Stimulated activated naive CD4-positive, alpha-beta T cell treated with Interleukin-2 at 50 U/mL for 16 hours (primary cell): ENCODE measurements at regions not wholly inside any gene's neighbourhood (a gene's known extent, or its start where the extent isn't known, plus 50 kb on each side); places are given as distances from the start of the nearest gene placed in this dataset.
"Not testable (repeated sequence)": the region's sequence is repeated elsewhere in the genome, so short reads cannot be mapped to it uniquely, and the experiment has no call there.

Experiments used
- DNase-seq: peaks from one replicate; lab custom pipeline; 2025; lab: John Stamatoyannopoulos, UW

DNA sequence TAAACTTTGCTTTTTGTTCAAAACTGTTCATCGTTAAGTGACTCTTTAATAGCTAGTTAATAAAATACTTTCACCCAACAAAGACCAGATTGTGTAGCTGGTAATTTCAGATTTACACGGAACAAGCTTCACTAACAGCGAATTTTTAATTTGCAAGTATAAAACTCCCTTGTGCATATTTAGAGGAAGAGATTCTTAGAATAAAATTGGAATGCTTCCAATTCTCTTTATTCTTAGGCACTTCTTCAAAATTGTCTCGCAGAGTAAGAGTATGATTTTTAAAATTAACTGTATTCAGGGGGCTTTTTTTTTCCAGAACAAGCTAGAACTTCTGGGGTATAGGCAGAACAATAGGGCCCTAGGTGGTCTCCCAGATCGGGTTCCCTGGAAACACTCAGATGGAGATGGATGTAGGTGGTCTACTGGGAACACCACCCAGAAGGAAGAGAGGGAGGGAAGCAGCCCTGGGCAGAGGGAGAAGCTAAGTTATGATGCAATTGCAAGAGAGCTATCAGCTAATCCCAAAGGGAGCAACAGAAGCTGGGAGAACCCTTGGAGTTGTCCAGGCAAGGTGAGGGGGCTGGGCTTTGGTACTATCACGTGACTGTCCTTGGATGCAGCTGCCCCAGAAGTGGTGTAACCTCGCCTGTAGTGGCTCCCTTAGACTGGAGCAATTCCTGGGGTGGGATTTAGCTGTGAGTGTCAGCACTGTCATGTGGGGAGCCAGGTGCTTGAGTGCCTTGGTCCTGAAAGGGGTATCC is 151.7 kb upstream of the ASB18 start:
- no peak for DNase-seq

GRCh38 chr2:236417150-236417549 is 152.5 kb upstream of the ACKR3 start:
- DNase-seq = no peak

DNA sequence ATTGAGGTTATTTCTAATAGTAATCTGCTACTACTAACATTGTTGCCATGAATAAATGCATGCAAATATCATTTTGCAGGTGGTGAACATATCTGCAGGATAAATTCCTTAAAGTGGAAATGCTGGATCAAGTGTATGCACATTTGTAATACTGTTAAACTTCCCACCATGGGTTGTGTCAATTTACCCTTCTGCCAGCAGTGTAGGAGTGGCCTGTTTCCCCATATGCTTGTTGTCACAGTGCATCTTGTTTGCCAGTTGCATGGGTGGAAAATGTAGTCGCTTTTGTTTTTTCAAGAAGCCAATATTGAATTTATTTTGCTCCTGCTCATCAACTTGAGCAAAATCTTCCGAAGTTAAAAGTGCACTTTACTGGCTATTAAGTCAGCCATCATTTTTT is 139.0 kb upstream of the ACKR3 start:
- no peak for DNase-seq

- DNase-seq = no peak
These were observed 135.0 kb upstream of the ACKR3 start for GRCh38 chr2:236434593-236434992.

- no peak for DNase-seq
These were observed 129.3 kb upstream of the ACKR3 start for GRCh38 chr2:236440110-236440881.

GRCh38 chr2:236444187-236444586 is 125.4 kb upstream of the ACKR3 start:
- DNase-seq = no peak

- DNase-seq = no peak
These were observed 123.9 kb upstream of the ACKR3 start for GRCh38 chr2:236445678-236446077.

DNA sequence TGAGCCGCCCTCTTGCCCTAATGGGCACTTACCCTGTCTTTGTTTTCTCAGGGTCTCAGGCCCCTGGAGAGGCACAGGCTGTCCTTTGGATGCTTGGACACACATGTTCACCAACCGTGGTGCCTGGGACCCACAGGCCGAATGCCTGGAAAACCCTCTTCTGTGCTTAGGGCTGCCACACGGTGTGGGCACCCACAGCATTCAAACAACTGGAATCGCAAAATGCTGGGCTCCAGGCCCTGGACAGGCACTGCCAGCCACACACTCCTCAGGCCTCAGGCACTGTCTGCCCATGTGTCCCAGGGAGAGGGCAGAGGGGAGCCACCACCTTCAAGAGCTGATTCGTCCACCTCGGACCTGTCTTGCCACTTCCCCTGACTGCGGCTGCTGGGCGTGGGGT is 123.1 kb upstream of the ACKR3 start:
- no peak for DNase-seq

DNA sequence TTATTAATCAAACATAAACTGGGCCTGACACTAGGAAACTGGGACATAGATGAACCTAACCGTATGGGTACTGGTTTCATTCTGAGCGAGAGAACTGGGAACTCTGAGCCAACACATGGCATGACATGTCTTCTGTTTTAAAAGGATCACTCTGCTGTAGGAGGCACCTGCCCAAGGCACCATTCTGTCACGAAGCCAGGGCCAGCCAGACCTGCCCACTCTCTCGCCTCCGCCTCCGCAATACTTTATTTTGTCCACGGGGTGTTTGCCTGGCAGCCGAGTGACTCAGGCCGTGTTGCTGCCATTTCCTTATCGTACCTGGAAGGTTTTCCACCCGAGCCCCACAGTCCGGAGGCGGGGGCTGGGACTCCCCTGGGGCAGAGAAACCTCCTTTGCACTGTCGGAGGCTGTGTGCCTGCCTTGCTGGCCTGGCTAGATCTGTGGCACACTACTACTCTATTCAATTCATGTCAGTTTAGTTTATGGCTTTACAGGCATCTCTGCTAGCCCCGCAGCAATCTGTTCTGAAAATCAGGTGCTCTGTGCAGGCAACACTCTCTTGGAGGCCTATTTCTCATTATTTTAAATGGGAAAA is 120.4 kb upstream of the ACKR3 start:
- DNase-seq = no peak

DNA sequence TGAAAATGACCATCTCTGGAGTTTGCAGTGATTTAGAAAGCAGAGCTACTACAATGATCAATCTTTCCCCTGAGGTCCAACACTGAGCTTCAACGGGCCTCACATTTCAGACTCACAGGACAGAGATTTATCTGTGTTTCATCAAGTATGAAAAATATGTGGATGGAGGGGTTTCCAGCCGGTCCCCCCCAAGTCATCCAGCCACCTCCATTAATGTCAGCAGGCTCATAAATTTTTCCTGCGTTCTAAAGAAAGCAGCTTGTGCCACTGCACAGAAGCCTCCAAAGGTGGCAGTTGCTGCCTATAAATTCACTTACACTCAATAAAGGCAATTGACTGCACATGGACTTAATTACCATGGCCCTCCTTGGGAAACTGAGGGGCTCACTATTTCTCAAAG is 117.4 kb upstream of the ACKR3 start:
- no peak for DNase-seq

DNA sequence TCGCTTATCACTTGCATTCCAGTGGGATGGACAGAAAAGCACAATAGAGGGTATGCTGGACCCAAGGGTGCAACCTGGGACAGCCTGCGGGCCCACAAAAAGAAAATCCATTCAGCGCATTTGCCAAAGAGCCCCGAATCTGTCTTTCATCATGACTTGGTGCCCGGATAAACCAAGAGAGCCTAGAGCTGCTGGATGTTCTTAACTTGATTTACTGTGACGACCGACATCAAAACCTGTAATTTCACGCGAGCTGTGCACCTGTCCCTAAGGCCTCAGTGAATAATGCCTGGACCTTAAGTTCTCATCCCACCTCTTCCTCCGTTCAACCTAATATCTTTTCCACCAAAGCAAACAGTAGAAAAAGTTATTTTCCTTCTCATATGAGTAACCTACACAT is 115.5 kb upstream of the ACKR3 start:
- no peak for DNase-seq

GRCh38 chr2:236459393-236459792 is 110.2 kb upstream of the ACKR3 start:
- DNase-seq = no peak

- no peak for DNase-seq
These were observed 105.5 kb upstream of the ACKR3 start for GRCh38 chr2:236464140-236464539.

DNA sequence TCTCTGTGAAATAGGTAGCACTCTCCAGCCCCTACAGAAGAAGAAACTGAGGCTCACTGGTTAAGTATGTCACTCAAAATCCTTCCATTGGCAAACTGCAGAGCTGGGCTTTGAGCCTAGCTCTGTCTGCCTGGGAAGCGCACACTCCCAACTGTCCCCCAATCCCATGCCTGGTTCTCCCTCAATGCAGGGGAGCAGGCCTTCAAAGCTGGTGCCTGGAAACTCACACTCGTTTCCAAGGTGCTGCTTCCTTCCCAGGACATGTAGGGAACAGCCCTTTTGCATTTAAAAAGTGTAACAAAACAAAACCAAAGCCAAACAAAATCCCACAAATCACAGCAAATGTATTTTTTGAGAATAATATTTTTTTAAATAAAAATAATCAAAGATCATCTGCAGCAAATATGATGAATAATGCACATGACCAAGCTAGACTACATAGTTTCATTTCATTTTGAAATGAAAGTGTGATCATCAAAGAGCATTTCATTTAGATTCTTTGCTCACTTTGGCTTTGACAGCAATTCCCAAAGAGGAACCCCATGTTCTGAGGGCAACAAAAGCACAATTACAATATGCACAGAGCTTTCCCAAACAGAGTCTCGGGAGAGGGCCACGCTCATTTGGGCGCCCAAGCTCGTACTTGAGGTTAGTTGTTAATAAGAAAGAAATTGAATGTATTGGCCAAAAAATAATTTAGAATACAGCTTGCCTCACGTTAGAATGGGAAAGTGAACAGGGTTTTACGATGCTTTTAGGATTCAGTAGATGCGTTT is 96.7 kb upstream of the ACKR3 start:
- no peak for DNase-seq

- DNase-seq = no peak
These were observed 95.9 kb upstream of the ACKR3 start for GRCh38 chr2:236473691-236474090.

- DNase-seq = no peak
These were observed 89.8 kb upstream of the ACKR3 start for GRCh38 chr2:236479814-236480213.

DNA sequence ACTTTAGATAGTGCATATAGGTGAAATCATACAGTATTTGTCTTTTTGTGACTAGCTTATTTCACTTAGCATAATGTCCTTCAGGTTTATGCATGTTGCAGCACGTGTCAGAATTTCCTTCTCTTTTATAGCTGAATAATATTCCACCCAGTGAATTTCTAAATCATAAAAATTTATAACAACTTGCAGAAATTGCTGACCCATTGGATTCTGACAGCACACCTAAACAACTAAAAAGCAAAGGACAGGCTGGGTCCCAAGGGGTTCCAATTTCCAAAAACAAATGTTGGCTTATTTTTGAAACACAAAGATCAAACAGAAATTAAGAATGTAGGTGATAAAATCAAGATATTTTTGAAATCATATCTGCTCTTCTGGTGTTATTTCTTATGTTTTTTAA is 86.5 kb upstream of the ACKR3 start:
- no peak for DNase-seq

- no peak for DNase-seq
These were observed 84.1 kb upstream of the ACKR3 start for GRCh38 chr2:236485519-236485918.

- DNase-seq = not testable (repeated sequence)
These were observed 80.5 kb upstream of the ACKR3 start for GRCh38 chr2:236489083-236489482.

GRCh38 chr2:236489895-236490404 is 79.7 kb upstream of the ACKR3 start:
- DNase-seq = no peak

DNA sequence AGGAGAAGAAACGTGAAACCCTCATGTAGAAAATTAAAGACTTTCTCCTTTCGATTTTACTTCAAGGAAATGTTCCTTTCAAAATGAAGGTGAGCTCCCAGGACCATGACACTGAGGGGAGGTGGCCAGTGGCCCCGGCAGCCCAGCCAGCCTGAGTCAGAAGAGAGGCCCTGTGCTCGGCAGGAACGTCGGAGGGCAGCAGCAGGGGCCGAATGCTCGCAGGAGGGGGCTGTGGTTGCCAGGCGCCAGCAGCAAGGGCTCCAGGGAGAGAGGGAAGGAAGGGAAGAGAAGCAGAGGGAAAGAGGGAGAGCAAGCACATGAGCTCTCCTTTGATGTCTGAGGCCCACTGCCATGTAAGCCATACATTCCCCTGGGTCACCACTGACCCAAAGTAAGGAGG is 73.3 kb upstream of the ACKR3 start:
- DNase-seq = no peak

DNA sequence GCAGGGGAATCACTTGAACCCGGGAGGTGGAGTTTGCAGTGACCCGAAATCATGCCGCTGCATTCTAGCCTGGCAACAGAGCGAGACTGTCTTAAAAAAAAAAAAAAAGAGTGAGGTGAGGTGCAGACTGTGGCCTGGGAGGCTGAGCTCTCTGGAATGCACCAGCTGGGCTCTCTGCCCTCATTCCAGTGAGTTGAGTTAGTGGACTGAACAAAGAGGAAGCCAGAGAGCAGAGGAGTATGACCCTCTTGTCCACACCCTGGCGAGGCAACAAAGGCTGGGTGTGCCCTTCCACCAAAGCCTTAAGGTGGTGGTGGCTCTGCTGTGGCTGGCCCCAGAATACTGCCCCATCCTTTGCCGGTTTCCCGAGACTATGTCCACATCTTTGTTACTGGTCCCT is 71.3 kb upstream of the ACKR3 start:
- no peak for DNase-seq
